ENCODE measurements at regions not wholly inside any gene's neighbourhood (a gene's known extent, or its start where the extent isn't known, plus 50 kb on each side); places are given as distances from the start of the nearest gene placed in this dataset.

DNA sequence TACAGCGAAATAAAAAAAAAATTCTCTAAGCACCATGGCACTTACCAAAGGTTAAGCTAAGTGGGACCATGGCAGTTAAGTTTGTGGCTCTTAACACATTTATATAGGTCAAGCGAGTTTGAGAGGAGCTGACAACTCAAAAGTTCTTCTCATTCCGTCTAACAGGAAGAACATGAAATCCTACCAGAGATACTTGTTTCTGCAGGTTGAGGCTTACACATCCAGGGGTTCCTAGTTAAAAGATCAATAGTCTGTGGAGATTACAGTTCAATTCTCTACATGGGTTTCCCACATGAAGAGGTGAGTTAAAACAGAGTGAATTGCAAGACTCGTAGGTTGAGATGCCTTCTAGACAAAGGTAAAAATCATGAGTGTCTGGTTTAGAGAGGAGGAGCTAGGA is 142.6 kb downstream of the EMP1 start:
- TF ChIP-seq, protein P1, sequence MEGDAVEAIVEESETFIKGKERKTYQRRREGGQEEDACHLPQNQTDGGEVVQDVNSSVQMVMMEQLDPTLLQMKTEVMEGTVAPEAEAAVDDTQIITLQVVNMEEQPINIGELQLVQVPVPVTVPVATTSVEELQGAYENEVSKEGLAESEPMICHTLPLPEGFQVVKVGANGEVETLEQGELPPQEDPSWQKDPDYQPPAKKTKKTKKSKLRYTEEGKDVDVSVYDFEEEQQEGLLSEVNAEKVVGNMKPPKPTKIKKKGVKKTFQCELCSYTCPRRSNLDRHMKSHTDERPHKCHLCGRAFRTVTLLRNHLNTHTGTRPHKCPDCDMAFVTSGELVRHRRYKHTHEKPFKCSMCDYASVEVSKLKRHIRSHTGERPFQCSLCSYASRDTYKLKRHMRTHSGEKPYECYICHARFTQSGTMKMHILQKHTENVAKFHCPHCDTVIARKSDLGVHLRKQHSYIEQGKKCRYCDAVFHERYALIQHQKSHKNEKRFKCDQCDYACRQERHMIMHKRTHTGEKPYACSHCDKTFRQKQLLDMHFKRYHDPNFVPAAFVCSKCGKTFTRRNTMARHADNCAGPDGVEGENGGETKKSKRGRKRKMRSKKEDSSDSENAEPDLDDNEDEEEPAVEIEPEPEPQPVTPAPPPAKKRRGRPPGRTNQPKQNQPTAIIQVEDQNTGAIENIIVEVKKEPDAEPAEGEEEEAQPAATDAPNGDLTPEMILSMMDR (conservative IDR thresholded peaks at IDR 0.05; ENCODE audit: low read depth, low read length) = no peak
- TF ChIP-seq NFE2L2 (IDR thresholded peaks at IDR 0.05; ENCODE audit: low read depth, low read length) = no peak
- TF ChIP-seq, protein P2, sequence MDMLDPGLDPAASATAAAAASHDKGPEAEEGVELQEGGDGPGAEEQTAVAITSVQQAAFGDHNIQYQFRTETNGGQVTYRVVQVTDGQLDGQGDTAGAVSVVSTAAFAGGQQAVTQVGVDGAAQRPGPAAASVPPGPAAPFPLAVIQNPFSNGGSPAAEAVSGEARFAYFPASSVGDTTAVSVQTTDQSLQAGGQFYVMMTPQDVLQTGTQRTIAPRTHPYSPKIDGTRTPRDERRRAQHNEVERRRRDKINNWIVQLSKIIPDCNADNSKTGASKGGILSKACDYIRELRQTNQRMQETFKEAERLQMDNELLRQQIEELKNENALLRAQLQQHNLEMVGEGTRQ (IDR thresholded peaks at IDR 0.05; ENCODE audit: low read depth, low read length) = no peak

Measured in IMR-90 (cell line).